ENCODE measurements at regions not wholly inside any gene's neighbourhood (a gene's known extent, or its start where the extent isn't known, plus 50 kb on each side); places are given as distances from the start of the nearest gene placed in this dataset.

- peaks cover 5% of the 10 kb centered on the region for H3K4me1 ChIP-seq
- intact Hi-C loops (cut with DNase I) = no loop called here
- H3K36me3 ChIP-seq = no peaks in the 10 kb centered on the region
- no peaks in the 10 kb centered on the region for H3K27me3 ChIP-seq
- TF ChIP-seq POLR2AphosphoS5 (IDR thresholded peaks at IDR 0.05; ENCODE audit: insufficient read depth in 1 of 2, low read depth in 1 of 2) (no peak), CTCF (IDR thresholded peaks at IDR 0.05) (no peak), POLR2A (IDR thresholded peaks at IDR 0.05) (no peak)
- DNase-seq (ENCODE audit: extremely low spot score in 2 of 2) = no peak
- no peak overlapping the region for H3K4me3 ChIP-seq
- no peaks in the 10 kb centered on the region for H3K9me3 ChIP-seq
- no peak overlapping the region for H3K27ac ChIP-seq
These were observed 325.1 kb downstream of the SOX4 start for GRCh38 chr6:21918666-21919065.

GRCh38 chr6:21922086-21922485 is 328.5 kb downstream of the SOX4 start:
- no peak for TF ChIP-seq CTCF (IDR thresholded peaks at IDR 0.05)
- TF ChIP-seq POLR2AphosphoS5 (IDR thresholded peaks at IDR 0.05; ENCODE audit: insufficient read depth in 1 of 2, low read depth in 1 of 2) = no peak
- TF ChIP-seq POLR2A (IDR thresholded peaks at IDR 0.05) = no peak
- no peaks in the 10 kb centered on the region for H3K9me3 ChIP-seq
- no peak overlapping the region for H3K27ac ChIP-seq
- H3K36me3 ChIP-seq = no peaks in the 10 kb centered on the region
- H3K27me3 ChIP-seq = no peaks in the 10 kb centered on the region
- H3K4me1 ChIP-seq = no peaks in the 10 kb centered on the region
- no peak overlapping the region for H3K4me3 ChIP-seq
- intact Hi-C loops (cut with DNase I) = no loop called here
- DNase-seq (ENCODE audit: extremely low spot score in 2 of 2) = no peak

- H3K4me3 ChIP-seq = no peak overlapping the region
- no peaks in the 10 kb centered on the region for H3K27me3 ChIP-seq
- no peaks in the 10 kb centered on the region for H3K36me3 ChIP-seq
- TF ChIP-seq POLR2AphosphoS5 (IDR thresholded peaks at IDR 0.05; ENCODE audit: insufficient read depth in 1 of 2, low read depth in 1 of 2) (no peak), CTCF (IDR thresholded peaks at IDR 0.05) (no peak), POLR2A (IDR thresholded peaks at IDR 0.05) (no peak)
- no peaks in the 10 kb centered on the region for H3K9me3 ChIP-seq
- intact Hi-C loops (cut with DNase I) = no loop called here
- H3K27ac ChIP-seq = no peak overlapping the region
- no peaks in the 10 kb centered on the region for H3K4me1 ChIP-seq
- DNase-seq (ENCODE audit: extremely low spot score in 2 of 2) = no peak
These were observed 330.5 kb downstream of the SOX4 start for GRCh38 chr6:21924002-21924401.

GRCh38 chr6:21928827-21929226 is 335.3 kb downstream of the SOX4 start:
- no peak for TF ChIP-seq POLR2AphosphoS5 (IDR thresholded peaks at IDR 0.05; ENCODE audit: insufficient read depth in 1 of 2, low read depth in 1 of 2)
- no peak for TF ChIP-seq CTCF (IDR thresholded peaks at IDR 0.05)
- no peak for TF ChIP-seq POLR2A (IDR thresholded peaks at IDR 0.05)

GRCh38 chr6:21931641-21932335 is 338.2 kb downstream of the SOX4 start:
- no peak for DNase-seq (ENCODE audit: extremely low spot score in 2 of 2)
- H3K27ac ChIP-seq = no peak overlapping the region
- intact Hi-C loops (cut with DNase I) = no loop called here
- TF ChIP-seq POLR2AphosphoS5 (IDR thresholded peaks at IDR 0.05; ENCODE audit: insufficient read depth in 1 of 2, low read depth in 1 of 2) (no peak), POLR2A (IDR thresholded peaks at IDR 0.05) (no peak), CTCF (IDR thresholded peaks at IDR 0.05) (no peak)
- no peaks in the 10 kb centered on the region for H3K36me3 ChIP-seq
- no peak overlapping the region for H3K4me3 ChIP-seq
- no peaks in the 10 kb centered on the region for H3K9me3 ChIP-seq
- no peaks in the 10 kb centered on the region for H3K4me1 ChIP-seq
- H3K27me3 ChIP-seq = no peaks in the 10 kb centered on the region

More at GRCh38 chr6:21928827-21929226, 335.3 kb downstream of the SOX4 start:
- Histone ChIP-seq H3K9me3 (no peaks in the 10 kb centered on the region), H3K36me3 (no peaks in the 10 kb centered on the region), H3K4me1 (no peaks in the 10 kb centered on the region), H3K27ac (no peak overlapping the region), H3K4me3 (no peak overlapping the region), H3K27me3 (no peaks in the 10 kb centered on the region)
- no peak for DNase-seq (ENCODE audit: extremely low spot score in 2 of 2)
- intact Hi-C loops (cut with DNase I) = no loop called here
